ENCODE measurements at regions not wholly inside any gene's neighbourhood (a gene's known extent, or its start where the extent isn't known, plus 50 kb on each side); places are given as distances from the start of the nearest gene placed in this dataset.
"Not testable (repeated sequence)": the region's sequence is repeated elsewhere in the genome, so short reads cannot be mapped to it uniquely, and the experiment has no call there.

- not testable (repeated sequence) for DNase-seq
Measured at GRCh38 chr10:59053502-59053901, 122.9 kb upstream of the PHYHIPL start.

GRCh38 chr10:59055045-59055444 is 121.4 kb upstream of the PHYHIPL start:
- DNase-seq = no peak

GRCh38 chr10:59057345-59057744 is 119.1 kb upstream of the PHYHIPL start:
- DNase-seq = no peak

GRCh38 chr10:59060852-59061251 is 115.6 kb upstream of the PHYHIPL start:
- DNase-seq = no peak

GRCh38 chr10:59063491-59063890 is 113.0 kb upstream of the PHYHIPL start:
- no peak for DNase-seq

GRCh38 chr10:59064080-59064692 is 112.3 kb upstream of the PHYHIPL start:
- no peak for DNase-seq

GRCh38 chr10:59064759-59065539 is 111.5 kb upstream of the PHYHIPL start:
- DNase-seq = no peak

GRCh38 chr10:59068581-59069191 is 107.8 kb upstream of the PHYHIPL start:
- no peak for DNase-seq

- DNase-seq = no peak
Measured at GRCh38 chr10:59072038-59072437, 104.4 kb upstream of the PHYHIPL start.

GRCh38 chr10:59073456-59074053 is 102.9 kb upstream of the PHYHIPL start:
- DNase-seq = no peak

GRCh38 chr10:59075576-59075975 is 100.9 kb upstream of the PHYHIPL start:
- no peak for DNase-seq

- no peak for DNase-seq
Measured at GRCh38 chr10:59077855-59078254, 98.6 kb upstream of the PHYHIPL start.

GRCh38 chr10:59078978-59079377 is 97.5 kb upstream of the PHYHIPL start:
- DNase-seq = no peak

GRCh38 chr10:59079386-59080226 is 96.8 kb upstream of the PHYHIPL start:
- no peak for DNase-seq

GRCh38 chr10:59082249-59082648 is 94.2 kb upstream of the PHYHIPL start:
- DNase-seq = no peak

GRCh38 chr10:59085054-59085453 is 91.4 kb upstream of the PHYHIPL start:
- DNase-seq = no peak

GRCh38 chr10:59085711-59086502 is 90.5 kb upstream of the PHYHIPL start:
- no peak for DNase-seq

- no peak for DNase-seq
Measured at GRCh38 chr10:59087486-59087885, 89.0 kb upstream of the PHYHIPL start.

- DNase-seq = no peak
Measured at GRCh38 chr10:59088912-59089573, 87.4 kb upstream of the PHYHIPL start.

GRCh38 chr10:59090817-59091622 is 85.4 kb upstream of the PHYHIPL start:
- no peak for DNase-seq
